AG09309 (cell line): ENCODE measurements at regions not wholly inside any gene's neighbourhood (a gene's known extent, or its start where the extent isn't known, plus 50 kb on each side); places are given as distances from the start of the nearest gene placed in this dataset.

Experiments
- DNase-seq: peaks from one replicate; pipeline ENCODE4 v3.0.0-alpha.2; 2010; ENCODE audit warnings: low read depth
- H3K4me3 ChIP-seq: 2 replicates; pipeline ENCODE4 v1.5.1; 2011; ENCODE audit warnings: mild to moderate bottlenecking, low read depth, low read length, moderate library complexity; ENCODE audit not compliant: control insufficient read depth
- TF ChIP-seq, protein P1 (sequence below): IDR thresholded peaks from 2 replicates; pipeline ENCODE4 v1.5.1; 2011; ENCODE audit warnings: mild to moderate bottlenecking, low read depth, low read length, inconsistent platforms; ENCODE audit not compliant: insufficient read depth, control insufficient read depth; ENCODE audit errors: missing control alignments

- no peak overlapping the region for H3K4me3 ChIP-seq
- TF ChIP-seq, protein P1, sequence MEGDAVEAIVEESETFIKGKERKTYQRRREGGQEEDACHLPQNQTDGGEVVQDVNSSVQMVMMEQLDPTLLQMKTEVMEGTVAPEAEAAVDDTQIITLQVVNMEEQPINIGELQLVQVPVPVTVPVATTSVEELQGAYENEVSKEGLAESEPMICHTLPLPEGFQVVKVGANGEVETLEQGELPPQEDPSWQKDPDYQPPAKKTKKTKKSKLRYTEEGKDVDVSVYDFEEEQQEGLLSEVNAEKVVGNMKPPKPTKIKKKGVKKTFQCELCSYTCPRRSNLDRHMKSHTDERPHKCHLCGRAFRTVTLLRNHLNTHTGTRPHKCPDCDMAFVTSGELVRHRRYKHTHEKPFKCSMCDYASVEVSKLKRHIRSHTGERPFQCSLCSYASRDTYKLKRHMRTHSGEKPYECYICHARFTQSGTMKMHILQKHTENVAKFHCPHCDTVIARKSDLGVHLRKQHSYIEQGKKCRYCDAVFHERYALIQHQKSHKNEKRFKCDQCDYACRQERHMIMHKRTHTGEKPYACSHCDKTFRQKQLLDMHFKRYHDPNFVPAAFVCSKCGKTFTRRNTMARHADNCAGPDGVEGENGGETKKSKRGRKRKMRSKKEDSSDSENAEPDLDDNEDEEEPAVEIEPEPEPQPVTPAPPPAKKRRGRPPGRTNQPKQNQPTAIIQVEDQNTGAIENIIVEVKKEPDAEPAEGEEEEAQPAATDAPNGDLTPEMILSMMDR, result no peak
- DNase-seq, result no peak
Measured at GRCh38 chr2:19806131-19806530, 95.7 kb downstream of the TTC32 start.

DNA sequence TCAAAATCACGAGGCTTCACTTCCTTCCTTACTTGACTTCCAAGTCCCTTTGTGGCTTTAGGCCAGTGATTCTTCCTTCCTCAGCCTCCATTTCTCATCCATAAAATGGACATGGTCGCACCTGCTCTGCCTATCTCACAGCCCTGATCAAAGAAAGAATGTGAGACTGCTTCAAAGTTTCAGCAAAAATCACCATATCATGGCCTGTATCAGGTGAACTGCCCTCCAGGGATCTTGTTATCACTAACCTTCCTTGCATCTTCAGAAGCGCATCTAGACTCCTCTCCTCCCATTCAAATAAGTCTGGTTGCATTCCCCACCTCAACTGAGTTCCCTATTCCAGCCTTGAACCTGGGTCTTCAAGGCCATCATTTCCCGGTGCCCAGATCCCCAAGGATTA, 96.5 kb downstream of the TTC32 start:
- TF ChIP-seq, protein P1, result no peak
- H3K4me3 ChIP-seq, result no peak overlapping the region
- DNase-seq, result no peak

DNA sequence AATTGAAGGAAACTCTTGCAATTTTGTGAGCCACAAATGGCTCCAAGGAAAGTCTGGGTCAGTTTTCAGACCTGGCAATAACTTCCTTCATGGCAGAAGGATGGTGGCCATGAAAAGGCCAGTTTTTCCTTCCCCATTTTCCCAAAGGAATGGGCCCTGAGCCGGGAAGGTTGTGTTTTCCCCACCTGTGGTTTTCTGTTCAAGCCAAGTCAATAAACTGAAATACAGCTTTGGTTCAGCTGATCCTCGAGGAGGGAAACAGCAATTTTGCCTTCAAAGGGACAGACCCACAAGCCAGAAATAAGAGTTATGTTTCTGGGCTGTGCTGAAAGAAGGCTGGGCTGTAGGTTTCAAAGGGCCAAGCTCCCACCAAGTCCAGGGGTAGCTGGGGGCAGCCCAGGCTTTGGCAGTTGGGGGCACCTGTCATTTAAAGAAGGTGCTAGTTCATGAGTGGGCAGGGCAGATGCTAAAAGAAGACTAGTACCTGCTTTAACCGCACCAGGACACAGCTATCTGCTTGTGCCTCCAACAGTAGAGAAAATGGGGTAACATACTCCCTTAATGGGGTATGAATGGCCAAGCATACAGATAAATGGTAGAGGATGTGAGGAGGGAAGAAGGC, 97.0 kb downstream of the TTC32 start:
- no peak overlapping the region for H3K4me3 ChIP-seq
- TF ChIP-seq, protein P1, result no peak
- no peak for DNase-seq

DNA sequence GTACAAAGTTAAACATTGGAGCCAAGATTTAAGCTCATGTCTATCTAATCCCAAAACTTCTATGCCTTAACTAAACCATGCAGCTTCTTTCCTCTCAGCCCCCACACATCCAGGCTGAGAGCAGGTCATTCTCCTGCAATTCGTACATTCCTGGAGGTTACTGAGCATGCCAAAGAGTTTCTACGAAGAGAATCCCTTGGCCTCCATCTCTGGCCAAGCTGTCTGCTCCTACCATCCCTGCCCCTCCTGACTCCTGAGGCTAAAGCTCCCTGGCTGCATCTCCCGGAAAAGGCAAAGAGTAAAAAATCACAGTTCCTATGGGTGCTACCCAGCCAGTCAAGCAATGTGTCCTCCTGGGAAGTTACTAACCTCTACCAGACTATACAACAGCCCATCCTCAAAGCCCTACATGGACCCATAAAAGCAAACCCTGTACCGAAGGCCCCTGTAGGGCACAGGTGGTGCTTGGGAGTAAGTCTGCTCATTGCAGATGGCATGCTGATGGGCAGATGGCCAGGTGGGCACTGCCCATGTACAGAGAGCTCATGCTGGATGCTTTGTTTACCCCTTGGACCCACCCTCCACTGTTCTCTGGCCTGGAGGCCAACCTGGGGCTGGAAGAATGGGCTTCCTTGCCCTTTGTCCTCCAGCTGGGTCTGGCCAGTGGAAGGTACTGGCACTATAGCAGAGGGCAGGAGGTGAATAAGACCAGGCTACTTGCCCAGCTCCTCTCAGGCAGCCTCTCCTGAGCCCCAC, 99.5 kb downstream of the TTC32 start:
- TF ChIP-seq, protein P1, result no peak
- no peak for DNase-seq
- no peak overlapping the region for H3K4me3 ChIP-seq

- no peak overlapping the region for H3K4me3 ChIP-seq
- DNase-seq, result peak; percentile 86
- TF ChIP-seq, protein P1, result no peak
Measured at GRCh38 chr2:19801367-19802080, 100.3 kb downstream of the TTC32 start.

- TF ChIP-seq, protein P1, result no peak
- no peak for DNase-seq
- H3K4me3 ChIP-seq, result no peak overlapping the region
Measured at GRCh38 chr2:19800796-19801195, 101.0 kb downstream of the TTC32 start.
